ENCODE measurements at regions not wholly inside any gene's neighbourhood (a gene's known extent, or its start where the extent isn't known, plus 50 kb on each side); places are given as distances from the start of the nearest gene placed in this dataset.
"Not testable (repeated sequence)": the region's sequence is repeated elsewhere in the genome, so short reads cannot be mapped to it uniquely, and the experiment has no call there.

- no peak overlapping the region for H3K4me3 Mint-ChIP-seq
- peaks cover 0 to 3% (median 0%) of the 10 kb centered on the region in 5 donors for H3K9me3 Mint-ChIP-seq
- Histone ChIP-seq H3K9me3 (ENCODE audit: low read length) (no peaks in the 10 kb centered on the region), H3K27me3 (ENCODE audit: insufficient read depth, low read length, poor library complexity, severe bottlenecking) (no peaks in the 10 kb centered on the region), H3K27ac (ENCODE audit: low read depth, low read length) (no peak overlapping the region), H3K4me1 (ENCODE audit: insufficient read depth, low read length) (no peaks in the 10 kb centered on the region), H3K4me3 (ENCODE audit: low read length) (no peak overlapping the region), H3K36me3 (ENCODE audit: insufficient read depth, low read length) (no peaks in the 10 kb centered on the region)
- peaks cover 0 to 27% of the 10 kb centered on the region in 2 donors for H3K27me3 Mint-ChIP-seq
- no peaks in the 10 kb centered on the region for H3K4me1 Mint-ChIP-seq
- H3K27ac Mint-ChIP-seq = no peak overlapping the region
- no peaks in the 10 kb centered on the region for H3K36me3 Mint-ChIP-seq
- ChIA-PET POLR2A (no interaction called here), CTCF (no interaction called here)
- DNase-seq = no peak
Measured at GRCh38 chr6:56833127-56833791, 121.6 kb upstream of the BEND6 start.

- CTCF ChIA-PET = no interaction called here
- Histone ChIP-seq H3K27ac (ENCODE audit: low read depth, low read length) (no peak overlapping the region), H3K9me3 (ENCODE audit: low read length) (no peaks in the 10 kb centered on the region), H3K27me3 (ENCODE audit: insufficient read depth, low read length, poor library complexity, severe bottlenecking) (no peaks in the 10 kb centered on the region), H3K36me3 (ENCODE audit: insufficient read depth, low read length) (no peaks in the 10 kb centered on the region), H3K4me3 (ENCODE audit: low read length) (no peak overlapping the region), H3K4me1 (ENCODE audit: insufficient read depth, low read length) (no peaks in the 10 kb centered on the region)
- Mint-ChIP-seq H3K4me3 (no peak overlapping the region), H3K27me3 (peaks cover 0 to 19% of the 10 kb centered on the region in 2 donors), H3K27ac (no peak overlapping the region), H3K9me3 (no peaks in the 10 kb centered on the region), H3K36me3 (no peaks in the 10 kb centered on the region), H3K4me1 (no peaks in the 10 kb centered on the region)
- POLR2A ChIA-PET = no interaction called here
- DNase-seq = no peak
Measured at GRCh38 chr6:56832225-56832624, 122.7 kb upstream of the BEND6 start.

DNA sequence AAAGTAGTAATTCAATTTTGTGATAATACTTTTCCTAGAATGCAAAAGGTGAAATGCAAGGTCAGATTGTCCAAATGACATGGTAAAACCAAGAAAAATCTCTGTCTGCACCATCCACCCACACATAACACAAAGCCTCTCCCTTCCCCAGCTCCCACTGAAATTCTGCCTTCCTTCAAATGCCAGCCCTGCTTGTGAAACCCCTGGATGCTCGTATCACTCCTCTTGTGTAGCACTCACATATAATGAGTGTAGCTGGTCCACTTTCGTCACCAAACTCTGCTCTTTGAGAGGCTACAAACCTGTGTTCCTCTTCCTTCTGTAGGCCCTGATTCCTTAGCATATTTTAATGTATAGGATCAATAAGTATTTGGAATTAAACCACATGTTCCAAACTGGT, 123.6 kb upstream of the BEND6 start:
- Mint-ChIP-seq H3K36me3 (no peaks in the 10 kb centered on the region), H3K4me1 (no peaks in the 10 kb centered on the region), H3K4me3 (no peak overlapping the region), H3K27me3 (peaks cover 0 to 21% of the 10 kb centered on the region in 2 donors), H3K9me3 (no peaks in the 10 kb centered on the region), H3K27ac (no peak overlapping the region)
- H3K27me3 ChIP-seq (ENCODE audit: insufficient read depth, low read length, poor library complexity, severe bottlenecking) = no peaks in the 10 kb centered on the region
- no peaks in the 10 kb centered on the region for H3K36me3 ChIP-seq (ENCODE audit: insufficient read depth, low read length)
- H3K4me3 ChIP-seq (ENCODE audit: low read length) = no peak overlapping the region
- ChIA-PET CTCF (no interaction called here), POLR2A (no interaction called here)
- no peak for DNase-seq
- no peaks in the 10 kb centered on the region for H3K4me1 ChIP-seq (ENCODE audit: insufficient read depth, low read length)
- no peak overlapping the region for H3K27ac ChIP-seq (ENCODE audit: low read depth, low read length)
- H3K9me3 ChIP-seq (ENCODE audit: low read length) = no peaks in the 10 kb centered on the region

DNA sequence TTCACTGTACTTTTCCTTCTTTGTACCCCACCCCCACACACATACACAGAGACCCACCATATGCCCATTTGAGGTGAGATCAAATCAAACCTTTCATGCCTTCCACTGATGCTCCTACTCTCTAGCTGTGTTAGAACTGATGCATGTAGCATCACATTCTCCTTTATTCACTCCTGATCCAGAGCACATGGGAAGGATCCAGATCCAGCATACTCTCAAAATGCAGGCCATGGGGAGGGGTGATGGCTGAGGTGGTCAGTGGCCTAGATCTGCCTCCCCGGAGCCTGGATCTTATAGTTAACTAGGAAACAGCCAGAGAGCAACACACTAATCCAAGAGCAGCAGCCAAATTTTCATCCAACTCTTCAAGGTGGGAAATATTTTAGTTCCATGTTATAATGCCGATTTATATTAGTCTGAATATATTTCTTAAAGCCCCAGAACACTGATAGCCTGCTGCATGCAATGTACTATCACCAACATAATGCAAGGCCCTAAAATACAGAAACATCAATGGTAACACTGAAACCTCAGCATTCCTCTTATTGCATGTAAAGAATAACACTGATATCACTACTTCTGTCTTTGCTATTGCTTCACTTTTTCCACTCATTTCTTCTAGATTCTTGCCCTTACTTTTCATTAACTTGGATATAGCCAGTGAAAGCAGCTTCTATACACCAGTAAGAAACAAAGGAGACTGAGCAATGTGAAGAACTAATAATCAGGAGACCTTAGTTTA, 126.8 kb upstream of the BEND6 start:
- H3K27me3 Mint-ChIP-seq = peaks cover 0 to 20% of the 10 kb centered on the region in 2 donors
- Histone ChIP-seq H3K4me3 (ENCODE audit: low read length) (no peak overlapping the region), H3K27me3 (ENCODE audit: insufficient read depth, low read length, poor library complexity, severe bottlenecking) (no peaks in the 10 kb centered on the region), H3K27ac (ENCODE audit: low read depth, low read length) (no peak overlapping the region), H3K9me3 (ENCODE audit: low read length) (no peaks in the 10 kb centered on the region), H3K4me1 (ENCODE audit: insufficient read depth, low read length) (no peaks in the 10 kb centered on the region), H3K36me3 (ENCODE audit: insufficient read depth, low read length) (no peaks in the 10 kb centered on the region)
- H3K9me3 Mint-ChIP-seq = no peaks in the 10 kb centered on the region
- CTCF ChIA-PET = no interaction called here
- no peaks in the 10 kb centered on the region for H3K4me1 Mint-ChIP-seq
- no peak for DNase-seq
- POLR2A ChIA-PET = no interaction called here
- H3K4me3 Mint-ChIP-seq = no peak overlapping the region
- peak overlapping the region in 1 of 8 donors; percentile 54 for H3K27ac Mint-ChIP-seq
- no peaks in the 10 kb centered on the region for H3K36me3 Mint-ChIP-seq

GRCh38 chr6:56824431-56824830, 130.5 kb upstream of the BEND6 start:
- H3K4me1 Mint-ChIP-seq; H3K27me3 ChIP-seq (ENCODE audit: insufficient read depth, low read length, poor library complexity, severe bottlenecking); CTCF ChIA-PET; H3K27ac Mint-ChIP-seq; H3K27me3 Mint-ChIP-seq; H3K36me3 ChIP-seq (ENCODE audit: insufficient read depth, low read length); POLR2A ChIA-PET; H3K4me3 Mint-ChIP-seq; DNase-seq; H3K9me3 Mint-ChIP-seq; H3K4me1 ChIP-seq (ENCODE audit: insufficient read depth, low read length); H3K9me3 ChIP-seq (ENCODE audit: low read length); H3K27ac ChIP-seq (ENCODE audit: low read depth, low read length); H3K36me3 Mint-ChIP-seq; H3K4me3 ChIP-seq (ENCODE audit: low read length): not testable (repeated sequence)

- POLR2A ChIA-PET = no interaction called here
- H3K27me3 ChIP-seq (ENCODE audit: insufficient read depth, low read length, poor library complexity, severe bottlenecking) = no peaks in the 10 kb centered on the region
- no peaks in the 10 kb centered on the region for H3K9me3 ChIP-seq (ENCODE audit: low read length)
- Mint-ChIP-seq H3K27ac (no peak overlapping the region), H3K27me3 (no peaks in the 10 kb centered on the region), H3K9me3 (no peaks in the 10 kb centered on the region), H3K4me3 (no peak overlapping the region), H3K36me3 (no peaks in the 10 kb centered on the region), H3K4me1 (no peaks in the 10 kb centered on the region)
- H3K27ac ChIP-seq (ENCODE audit: low read depth, low read length) = no peak overlapping the region
- CTCF ChIA-PET = no interaction called here
- DNase-seq = no peak
- no peaks in the 10 kb centered on the region for H3K4me1 ChIP-seq (ENCODE audit: insufficient read depth, low read length)
- no peak overlapping the region for H3K4me3 ChIP-seq (ENCODE audit: low read length)
- H3K36me3 ChIP-seq (ENCODE audit: insufficient read depth, low read length) = no peaks in the 10 kb centered on the region
Measured at GRCh38 chr6:56821005-56821432, 133.9 kb upstream of the BEND6 start.

DNA sequence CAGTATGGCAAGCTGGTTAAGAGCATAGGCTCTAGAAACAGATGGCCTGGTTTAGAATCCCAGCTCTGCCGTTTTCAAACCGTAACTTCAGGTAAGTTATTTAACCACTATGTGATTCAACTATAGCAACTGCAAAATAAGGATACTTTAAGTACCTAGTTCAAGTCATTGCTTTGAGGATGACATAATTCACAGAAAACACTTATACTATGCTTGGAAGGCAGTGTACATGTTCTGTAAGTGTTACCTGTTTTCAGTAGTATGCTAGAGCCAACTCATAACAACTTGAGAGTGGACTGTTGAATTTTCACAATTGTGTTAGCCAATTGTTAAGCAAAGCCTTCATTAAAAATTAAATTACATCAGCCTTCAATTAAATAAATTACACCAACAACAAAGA, 134.8 kb upstream of the BEND6 start:
- H3K4me3 Mint-ChIP-seq = no peak overlapping the region
- Histone ChIP-seq H3K4me1 (ENCODE audit: insufficient read depth, low read length) (no peaks in the 10 kb centered on the region), H3K27me3 (ENCODE audit: insufficient read depth, low read length, poor library complexity, severe bottlenecking) (no peaks in the 10 kb centered on the region), H3K36me3 (ENCODE audit: insufficient read depth, low read length) (no peaks in the 10 kb centered on the region), H3K4me3 (ENCODE audit: low read length) (no peak overlapping the region), H3K9me3 (ENCODE audit: low read length) (no peaks in the 10 kb centered on the region), H3K27ac (ENCODE audit: low read depth, low read length) (no peak overlapping the region)
- H3K27ac Mint-ChIP-seq = no peak overlapping the region
- H3K36me3 Mint-ChIP-seq = no peaks in the 10 kb centered on the region
- POLR2A ChIA-PET = no interaction called here
- no peaks in the 10 kb centered on the region for H3K27me3 Mint-ChIP-seq
- CTCF ChIA-PET = no interaction called here
- no peak for DNase-seq
- no peaks in the 10 kb centered on the region for H3K9me3 Mint-ChIP-seq
- H3K4me1 Mint-ChIP-seq = no peaks in the 10 kb centered on the region

GRCh38 chr6:56819604-56820003, 135.3 kb upstream of the BEND6 start:
- Histone ChIP-seq H3K4me3 (ENCODE audit: low read length) (no peak overlapping the region), H3K27me3 (ENCODE audit: insufficient read depth, low read length, poor library complexity, severe bottlenecking) (no peaks in the 10 kb centered on the region), H3K9me3 (ENCODE audit: low read length) (no peaks in the 10 kb centered on the region), H3K36me3 (ENCODE audit: insufficient read depth, low read length) (no peaks in the 10 kb centered on the region), H3K4me1 (ENCODE audit: insufficient read depth, low read length) (no peaks in the 10 kb centered on the region), H3K27ac (ENCODE audit: low read depth, low read length) (no peak overlapping the region)
- Mint-ChIP-seq H3K9me3 (no peaks in the 10 kb centered on the region), H3K27ac (no peak overlapping the region), H3K4me3 (no peak overlapping the region), H3K4me1 (no peaks in the 10 kb centered on the region), H3K27me3 (no peaks in the 10 kb centered on the region), H3K36me3 (no peaks in the 10 kb centered on the region)
- DNase-seq = no peak
- POLR2A ChIA-PET = no interaction called here
- CTCF ChIA-PET = no interaction called here

All from CD8-positive, alpha-beta memory T cell (primary cell).